Smooth muscle cell (in vitro differentiated cells): ENCODE measurements at regions not wholly inside any gene's neighbourhood (a gene's known extent, or its start where the extent isn't known, plus 50 kb on each side); places are given as distances from the start of the nearest gene placed in this dataset.

Experiments used
- DNase-seq: peaks from one replicate; lab custom pipeline; 2025; ENCODE audit not compliant: unreplicated experiment; lab: John Stamatoyannopoulos, UW
- H2AFZ ChIP-seq: fragments of 200-600 bp; sonication (generic); 2 replicates; pipeline ENCODE4 v1.6.0; 2016; ENCODE audit warnings: antibody characterized with exemption, low read depth, mild to moderate bottlenecking
- H3F3A ChIP-seq: fragments of 200-600 bp; sonication (generic); 2 replicates; pipeline ENCODE4 v1.6.0; 2017; ENCODE audit warnings: antibody characterized with exemption, low read depth
- H3K27ac ChIP-seq: fragments of 200-600 bp; sonication (generic); 2 replicates; pipeline ENCODE4 v1.5.1; 2016; ENCODE audit warnings: low read depth, mild to moderate bottlenecking
- H3K27me3 ChIP-seq: fragments of 200-600 bp; sonication (generic); 2 replicates; pipeline ENCODE4 v1.6.1; 2016; ENCODE audit warnings: low read depth, mild to moderate bottlenecking
- H3K36me3 ChIP-seq: fragments of 200-600 bp; sonication (generic); 2 replicates; pipeline ENCODE4 v1.5.1; 2016; ENCODE audit warnings: low read depth
- H3K4me1 ChIP-seq: fragments of 200-600 bp; sonication (generic); 2 replicates; pipeline ENCODE4 v1.5.1; 2016; ENCODE audit warnings: low read depth
- H3K4me2 ChIP-seq: fragments of 200-600 bp; sonication (generic); 2 replicates; pipeline ENCODE4 v1.6.0; 2016; ENCODE audit warnings: mild to moderate bottlenecking
- H3K4me3 ChIP-seq: fragments of 200-600 bp; sonication (generic); 2 replicates; pipeline ENCODE4 v1.5.1; 2016; ENCODE audit warnings: mild to moderate bottlenecking
- H3K79me2 ChIP-seq: fragments of 200-600 bp; sonication (generic); 2 replicates; pipeline ENCODE4 v1.6.0; 2016; ENCODE audit warnings: low read depth, mild to moderate bottlenecking
- H3K9ac ChIP-seq: fragments of 200-600 bp; sonication (generic); 2 replicates; pipeline ENCODE4 v1.6.0; 2016; ENCODE audit warnings: low read depth
- H3K9me3 ChIP-seq: fragments of 200-600 bp; sonication (generic); replicated peaks from 2 replicates; pipeline ENCODE4 v1.5.1; 2016; ENCODE audit warnings: low read depth
- H4K20me1 ChIP-seq: fragments of 200-600 bp; sonication (generic); 2 replicates; pipeline ENCODE4 v1.6.0; 2016; ENCODE audit warnings: low read depth
- WGBS: methylation state at CpG from one replicate; pipeline ENCODE4 v1.1.7; 2016; ENCODE audit warnings: low lambda C conversion rate; 5-methylcytosine and 5-hydroxymethylcytosine counted together
- TF ChIP-seq, protein P1 (sequence below): fragments of 200-600 bp; sonication (generic); IDR thresholded peaks from 2 replicates; pipeline ENCODE4 v1.5.1; 2017; ENCODE audit warnings: borderline replicate concordance, mild to moderate bottlenecking, antibody characterized with exemption; ENCODE audit not compliant: insufficient read depth, poor library complexity, severe bottlenecking

DNA sequence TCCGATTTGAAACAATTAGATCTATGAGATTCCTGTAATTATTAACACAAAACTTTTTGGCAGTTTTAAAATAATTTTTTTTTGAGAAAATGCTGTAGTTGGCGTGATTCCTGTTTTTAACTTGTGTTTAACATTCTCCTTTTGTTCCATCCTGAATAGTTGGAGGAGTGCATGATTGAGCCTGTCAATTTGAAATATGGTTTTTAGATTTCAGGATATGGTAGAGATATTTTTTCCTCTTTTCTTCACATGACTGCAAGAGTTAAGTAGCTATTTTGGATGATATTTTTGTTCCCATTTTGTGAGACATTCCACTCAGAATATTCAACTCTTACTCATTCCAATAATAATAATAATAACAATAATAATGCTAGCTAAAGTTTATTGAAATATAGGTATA, 241.7 kb upstream of the MAN1A1 start:
- Histone ChIP-seq H3F3A (no peaks in the 10 kb centered on the region), H3K9ac (no peak overlapping the region), H4K20me1 (no peaks in the 10 kb centered on the region), H3K4me3 (no peak overlapping the region), H3K4me2 (peak overlapping the region; percentile 45), H3K27ac (no peak overlapping the region), H3K27me3 (no peaks in the 10 kb centered on the region), H3K36me3 (no peaks in the 10 kb centered on the region), H3K4me1 (no peaks in the 10 kb centered on the region), H3K79me2 (no peaks in the 10 kb centered on the region), H2AFZ (no peak overlapping the region), H3K9me3 (no peaks in the 10 kb centered on the region)
- TF ChIP-seq, protein P1, sequence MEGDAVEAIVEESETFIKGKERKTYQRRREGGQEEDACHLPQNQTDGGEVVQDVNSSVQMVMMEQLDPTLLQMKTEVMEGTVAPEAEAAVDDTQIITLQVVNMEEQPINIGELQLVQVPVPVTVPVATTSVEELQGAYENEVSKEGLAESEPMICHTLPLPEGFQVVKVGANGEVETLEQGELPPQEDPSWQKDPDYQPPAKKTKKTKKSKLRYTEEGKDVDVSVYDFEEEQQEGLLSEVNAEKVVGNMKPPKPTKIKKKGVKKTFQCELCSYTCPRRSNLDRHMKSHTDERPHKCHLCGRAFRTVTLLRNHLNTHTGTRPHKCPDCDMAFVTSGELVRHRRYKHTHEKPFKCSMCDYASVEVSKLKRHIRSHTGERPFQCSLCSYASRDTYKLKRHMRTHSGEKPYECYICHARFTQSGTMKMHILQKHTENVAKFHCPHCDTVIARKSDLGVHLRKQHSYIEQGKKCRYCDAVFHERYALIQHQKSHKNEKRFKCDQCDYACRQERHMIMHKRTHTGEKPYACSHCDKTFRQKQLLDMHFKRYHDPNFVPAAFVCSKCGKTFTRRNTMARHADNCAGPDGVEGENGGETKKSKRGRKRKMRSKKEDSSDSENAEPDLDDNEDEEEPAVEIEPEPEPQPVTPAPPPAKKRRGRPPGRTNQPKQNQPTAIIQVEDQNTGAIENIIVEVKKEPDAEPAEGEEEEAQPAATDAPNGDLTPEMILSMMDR, result no peak
- DNase-seq, result no peak
- 79% methylated on average over 2 of the region's 2 CpGs for WGBS

DNA sequence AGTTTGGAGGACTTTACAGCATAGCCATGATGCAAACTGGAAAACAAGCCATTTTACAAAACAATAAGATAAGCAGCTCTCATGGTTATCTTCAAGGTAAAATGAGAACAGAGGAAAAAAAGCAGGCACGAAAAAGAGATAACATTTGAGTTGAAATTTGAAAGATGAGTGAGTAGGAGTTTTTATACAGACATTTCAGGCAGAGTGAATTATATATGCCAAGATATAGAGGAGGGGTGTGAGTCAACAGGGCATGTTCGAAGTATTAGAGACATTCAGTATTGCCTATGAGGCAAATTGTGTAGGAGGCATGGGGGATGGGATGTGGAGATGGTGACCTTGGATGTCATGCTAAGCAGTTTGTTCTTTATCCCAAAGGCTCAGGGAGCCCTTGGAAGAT, 240.5 kb upstream of the MAN1A1 start:
- TF ChIP-seq, protein P1, result no peak
- H3K36me3 ChIP-seq, result no peaks in the 10 kb centered on the region
- H3K9me3 ChIP-seq, result no peaks in the 10 kb centered on the region
- no peaks in the 10 kb centered on the region for H3K79me2 ChIP-seq
- no peak overlapping the region for H3K4me2 ChIP-seq
- H4K20me1 ChIP-seq, result no peaks in the 10 kb centered on the region
- no peak overlapping the region for H3K27ac ChIP-seq
- H2AFZ ChIP-seq, result no peak overlapping the region
- H3K4me3 ChIP-seq, result no peak overlapping the region
- 63% methylated on average over 2 of the region's 2 CpGs for WGBS
- H3F3A ChIP-seq, result no peaks in the 10 kb centered on the region
- H3K9ac ChIP-seq, result no peak overlapping the region
- DNase-seq, result no peak
- no peaks in the 10 kb centered on the region for H3K4me1 ChIP-seq
- no peaks in the 10 kb centered on the region for H3K27me3 ChIP-seq

DNA sequence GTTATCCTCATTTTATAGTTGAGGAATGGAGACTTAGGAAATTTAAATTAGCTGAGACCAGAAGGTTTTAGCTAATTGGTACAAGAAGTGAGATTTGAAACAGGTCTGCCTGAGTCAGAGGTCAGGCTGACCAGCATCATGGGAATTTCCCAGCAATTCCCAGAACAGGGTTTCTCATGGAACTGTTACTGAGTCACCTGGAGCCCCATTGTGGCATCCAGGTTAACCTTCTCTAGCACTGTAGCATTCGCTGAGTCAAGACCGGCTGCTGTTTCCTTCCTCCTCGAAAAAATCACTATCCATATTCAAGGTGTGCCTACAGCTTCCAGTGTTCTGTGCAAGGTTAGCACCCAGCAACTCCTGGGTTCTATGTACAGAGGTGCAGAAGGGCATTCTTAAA, 238.0 kb upstream of the MAN1A1 start:
- Histone ChIP-seq H3K9ac (peak overlapping the region; percentile 43), H3K9me3 (no peaks in the 10 kb centered on the region), H3K4me3 (no peak overlapping the region), H3K4me2 (no peak overlapping the region), H3K27ac (peak overlapping the region; percentile 55), H3K27me3 (no peaks in the 10 kb centered on the region), H2AFZ (no peak overlapping the region), H3F3A (no peaks in the 10 kb centered on the region), H3K79me2 (no peaks in the 10 kb centered on the region), H3K36me3 (no peaks in the 10 kb centered on the region), H3K4me1 (no peaks in the 10 kb centered on the region), H4K20me1 (no peaks in the 10 kb centered on the region)
- TF ChIP-seq, protein P1, result no peak
- no peak for DNase-seq
- WGBS, result 77% methylated on average over 3 of the region's 3 CpGs

DNA sequence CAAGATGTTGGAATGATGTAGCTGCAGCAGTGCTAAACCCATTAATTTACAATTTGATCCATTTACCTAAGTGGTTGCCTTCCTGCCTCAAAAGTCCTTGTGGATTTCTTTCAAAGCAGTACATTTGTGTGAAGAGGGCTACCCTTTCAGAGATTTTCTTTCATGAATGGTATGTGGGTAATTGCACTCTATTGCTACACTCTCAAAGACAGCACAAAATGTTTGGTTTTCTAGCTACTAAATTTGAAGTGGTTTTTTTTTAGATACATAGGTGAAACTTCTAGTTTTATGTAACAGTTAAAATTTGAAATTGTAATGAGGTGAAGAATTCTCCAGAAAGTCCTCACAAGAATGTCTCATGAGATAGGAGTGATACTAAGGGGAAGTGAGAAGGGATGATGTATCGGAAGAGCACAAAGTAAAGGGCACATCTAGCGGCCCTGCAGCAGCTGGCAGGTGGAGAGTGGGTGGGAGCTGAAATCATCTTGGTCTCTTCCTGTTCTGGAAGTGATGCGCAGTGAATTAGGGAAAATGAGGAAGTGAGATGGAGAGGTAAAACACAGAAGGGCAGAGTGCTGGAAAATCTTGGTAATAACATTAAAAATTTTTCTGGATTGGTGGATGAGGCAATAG, 236.8 kb upstream of the MAN1A1 start:
- Histone ChIP-seq H4K20me1 (no peaks in the 10 kb centered on the region), H3K79me2 (no peaks in the 10 kb centered on the region), H3K27me3 (no peaks in the 10 kb centered on the region), H3F3A (no peaks in the 10 kb centered on the region), H3K9ac (no peak overlapping the region), H3K4me2 (no peak overlapping the region), H3K4me3 (no peak overlapping the region), H3K36me3 (no peaks in the 10 kb centered on the region), H3K9me3 (no peaks in the 10 kb centered on the region), H2AFZ (no peak overlapping the region), H3K27ac (no peak overlapping the region), H3K4me1 (no peaks in the 10 kb centered on the region)
- TF ChIP-seq, protein P1, result no peak
- no peak for DNase-seq
- WGBS, result 91% methylated on average over 3 of the region's 3 CpGs
